CD14-positive monocyte (primary cell): ENCODE measurements at regions not wholly inside any gene's neighbourhood (a gene's known extent, or its start where the extent isn't known, plus 50 kb on each side); places are given as distances from the start of the nearest gene placed in this dataset.

ENCODE experiments used
- DNase-seq, 3 donors: peaks; one replicate each; pipeline ENCODE4 v3.0.0-alpha.2; 2011 to 2022
- H2AFZ ChIP-seq: 2 replicates; pipeline ENCODE4 v1.6.0; 2012; ENCODE audit warnings: mild to moderate bottlenecking, low read depth, low read length, inconsistent platforms; ENCODE audit not compliant: insufficient read depth, poor library complexity, severe bottlenecking
- H3K27ac ChIP-seq, 2 donors: 1 replicate in 1 of 2; 2 replicates in 1 of 2; pipeline ENCODE4 v1.5.1; 2012 to 2013; ENCODE audit warnings: low read length in 2 of 2, control low read depth in 1 of 2, inconsistent platforms in 1 of 2, low read depth in 1 of 2, mild to moderate bottlenecking in 1 of 2
- H3K27me3 ChIP-seq, 2 donors: one replicate each; pipeline versions ENCODE4 v1.6.0 to v1.6.1; 2011 to 2013; ENCODE audit warnings: low read length in 2 of 2; ENCODE audit not compliant: control insufficient read depth in 2 of 2, insufficient read depth in 2 of 2
- H3K36me3 ChIP-seq, 2 donors: replicated peaks in 1 of 2; 1 replicate in 1 of 2; 2 replicates in 1 of 2; pipeline versions ENCODE4 v1.5.1 to v1.6.1; 2012 to 2013; ENCODE audit warnings: low read length in 2 of 2, control low read depth in 1 of 2, inconsistent platforms in 1 of 2, mild to moderate bottlenecking in 1 of 2; ENCODE audit not compliant: insufficient read depth in 2 of 2, control insufficient read depth in 1 of 2
- H3K4me1 ChIP-seq, 2 donors: 1 replicate in 1 of 2; 2 replicates in 1 of 2; pipeline versions ENCODE4 v1.5.1 to v1.6.1; 2012 to 2013; ENCODE audit warnings: low read length in 2 of 2, control low read depth in 1 of 2, inconsistent platforms in 1 of 2, mild to moderate bottlenecking in 1 of 2, moderate library complexity in 1 of 2; ENCODE audit not compliant: insufficient read depth in 2 of 2, control insufficient read depth in 1 of 2
- H3K4me2 ChIP-seq: replicated peaks from 2 replicates; pipeline ENCODE3; 2012; ENCODE audit warnings: low read length, moderate library complexity, mild to moderate bottlenecking; ENCODE audit not compliant: poor library complexity, severe bottlenecking; ENCODE audit errors: extremely low read depth
- H3K4me3 ChIP-seq, 3 experiments: fragments of 200-600 bp in 1 of 3; sonication (generic) in 1 of 3; replicated peaks in 1 of 3; 1 replicate in 2 of 3; 2 replicates in 1 of 3; pipeline ENCODE4 v1.5.1; 2011 to 2013; ENCODE audit warnings: low read length in 3 of 3, mild to moderate bottlenecking in 3 of 3, control low read depth in 2 of 3, low read depth in 2 of 3, inconsistent platforms in 1 of 3, moderate library complexity in 1 of 3
- H3K79me2 ChIP-seq: 2 replicates; pipeline ENCODE4 v1.6.0; 2012; ENCODE audit warnings: mild to moderate bottlenecking, control low read depth, inconsistent platforms, low read length, moderate library complexity; ENCODE audit not compliant: insufficient read depth
- H3K9ac ChIP-seq: 2 replicates; pipeline ENCODE4 v1.6.0; 2017; ENCODE audit warnings: low read length, mild to moderate bottlenecking; ENCODE audit not compliant: insufficient read depth, poor library complexity, severe bottlenecking
- H3K9me3 ChIP-seq, 2 donors: replicated peaks in 1 of 2; 1 replicate in 1 of 2; 2 replicates in 1 of 2; pipeline versions ENCODE4 v1.5.1 to v1.6.1; 2012 to 2013; ENCODE audit warnings: low read length in 2 of 2, control low read depth in 1 of 2; ENCODE audit not compliant: control insufficient read depth in 1 of 2, insufficient read depth in 1 of 2
- H4K20me1 ChIP-seq: 2 replicates; pipeline ENCODE4 v1.6.0; 2012; ENCODE audit warnings: mild to moderate bottlenecking, low read length, control low read depth, moderate library complexity; ENCODE audit not compliant: insufficient read depth
- H3K27ac Mint-ChIP-seq, 7 donors: one replicate each; pipeline ENCODE4 v1.8.0; 2020; ENCODE audit warnings: mild to moderate bottlenecking in 7 of 7, mixed read lengths in 7 of 7, moderate library complexity in 6 of 7, inconsistent platforms in 2 of 7
- H3K27me3 Mint-ChIP-seq, 3 donors: one replicate each; pipeline ENCODE4 v1.8.0; 2021 to 2022; ENCODE audit warnings: low read depth in 3 of 3, mild to moderate bottlenecking in 3 of 3, mixed read lengths in 3 of 3, moderate library complexity in 3 of 3, inconsistent platforms in 1 of 3
- H3K36me3 Mint-ChIP-seq, 2 donors: one replicate each; pipeline ENCODE4 v1.8.0; 2020; ENCODE audit warnings: mixed read lengths in 2 of 2, inconsistent platforms in 1 of 2, mild to moderate bottlenecking in 1 of 2
- H3K4me1 Mint-ChIP-seq: one replicate; pipeline ENCODE4 v1.8.0; 2020; ENCODE audit warnings: mild to moderate bottlenecking, mixed read lengths
- H3K4me3 Mint-ChIP-seq, 2 donors: one replicate each; pipeline ENCODE4 v1.8.0; 2020; ENCODE audit warnings: mild to moderate bottlenecking in 2 of 2, mixed read lengths in 2 of 2, moderate library complexity in 1 of 2
- H3K9me3 Mint-ChIP-seq, 7 donors: one replicate each; pipeline ENCODE4 v1.8.0; 2020 to 2022; ENCODE audit warnings: mixed read lengths in 7 of 7, mild to moderate bottlenecking in 6 of 7, moderate library complexity in 6 of 7, inconsistent platforms in 2 of 7
- WGBS: methylation state at CpG from one replicate; pipeline ENCODE4 v1.1.5; 2013; ENCODE audit warnings: missing lambda C conversion rate; ENCODE audit not compliant: insufficient coverage; 5-methylcytosine and 5-hydroxymethylcytosine counted together
- intact Hi-C, 2 donors: fragments of 100-400 bp; cut with micrococcal nuclease; formaldehyde crosslinking; loops; one replicate each; pipeline versions ENCODE4 v1.15.0 to v1.15.1; 2023
- TF ChIP-seq, protein P1 (sequence below): fragments of 200-600 bp; IDR thresholded peaks from one replicate; pipeline ENCODE4 v1.8.0; 2022; ENCODE audit warnings: antibody characterized with exemption, mild to moderate bottlenecking

DNA sequence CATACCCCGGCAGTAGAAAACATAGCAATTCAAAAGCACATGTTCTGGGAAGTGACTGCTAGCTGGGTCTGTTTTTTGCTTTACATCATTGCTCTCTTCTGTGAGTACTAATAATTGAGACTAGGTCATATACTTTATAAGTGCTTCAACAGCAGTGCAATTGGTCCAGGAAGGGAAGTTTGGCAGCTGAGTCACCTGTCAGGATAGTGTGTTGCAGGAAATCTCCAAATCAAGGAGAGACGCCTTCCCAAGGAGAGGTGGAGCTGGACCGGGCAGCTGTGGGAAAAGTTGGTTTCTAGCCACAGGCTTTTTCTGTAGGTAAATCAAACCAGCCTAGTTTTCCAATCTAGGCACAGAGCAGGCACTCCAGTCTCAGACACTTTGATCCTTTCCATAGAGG lies 330.1 kb downstream of the ENC1 start:
- Mint-ChIP-seq H3K4me1 (peaks cover 5% of the 10 kb centered on the region), H3K9me3 (peaks cover 0 to 3% (median 0%) of the 10 kb centered on the region in 7 donors), H3K36me3 (no peaks in the 10 kb centered on the region), H3K27ac (no peak overlapping the region), H3K4me3 (no peak overlapping the region), H3K27me3 (peaks cover 7 to 16% (median 13%) of the 10 kb centered on the region in 3 donors)
- Histone ChIP-seq H2AFZ (no peak overlapping the region), H3K9ac (no peak overlapping the region), H3K4me3 (no peak overlapping the region), H3K9me3 (no peaks in the 10 kb centered on the region), H3K4me1 (no peaks in the 10 kb centered on the region), H3K36me3 (no peaks in the 10 kb centered on the region), H3K27me3 (peaks cover 0 to 5% of the 10 kb centered on the region in 2 donors), H3K27ac (no peak overlapping the region), H3K4me2 (no peak overlapping the region), H3K79me2 (no peaks in the 10 kb centered on the region), H4K20me1 (no peaks in the 10 kb centered on the region)
- WGBS: no CpG with 5 or more reads among the region's 3 CpGs
- TF ChIP-seq, protein P1, sequence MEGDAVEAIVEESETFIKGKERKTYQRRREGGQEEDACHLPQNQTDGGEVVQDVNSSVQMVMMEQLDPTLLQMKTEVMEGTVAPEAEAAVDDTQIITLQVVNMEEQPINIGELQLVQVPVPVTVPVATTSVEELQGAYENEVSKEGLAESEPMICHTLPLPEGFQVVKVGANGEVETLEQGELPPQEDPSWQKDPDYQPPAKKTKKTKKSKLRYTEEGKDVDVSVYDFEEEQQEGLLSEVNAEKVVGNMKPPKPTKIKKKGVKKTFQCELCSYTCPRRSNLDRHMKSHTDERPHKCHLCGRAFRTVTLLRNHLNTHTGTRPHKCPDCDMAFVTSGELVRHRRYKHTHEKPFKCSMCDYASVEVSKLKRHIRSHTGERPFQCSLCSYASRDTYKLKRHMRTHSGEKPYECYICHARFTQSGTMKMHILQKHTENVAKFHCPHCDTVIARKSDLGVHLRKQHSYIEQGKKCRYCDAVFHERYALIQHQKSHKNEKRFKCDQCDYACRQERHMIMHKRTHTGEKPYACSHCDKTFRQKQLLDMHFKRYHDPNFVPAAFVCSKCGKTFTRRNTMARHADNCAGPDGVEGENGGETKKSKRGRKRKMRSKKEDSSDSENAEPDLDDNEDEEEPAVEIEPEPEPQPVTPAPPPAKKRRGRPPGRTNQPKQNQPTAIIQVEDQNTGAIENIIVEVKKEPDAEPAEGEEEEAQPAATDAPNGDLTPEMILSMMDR: no peak
- no peak for DNase-seq
- intact Hi-C loops: no loop called here

DNA sequence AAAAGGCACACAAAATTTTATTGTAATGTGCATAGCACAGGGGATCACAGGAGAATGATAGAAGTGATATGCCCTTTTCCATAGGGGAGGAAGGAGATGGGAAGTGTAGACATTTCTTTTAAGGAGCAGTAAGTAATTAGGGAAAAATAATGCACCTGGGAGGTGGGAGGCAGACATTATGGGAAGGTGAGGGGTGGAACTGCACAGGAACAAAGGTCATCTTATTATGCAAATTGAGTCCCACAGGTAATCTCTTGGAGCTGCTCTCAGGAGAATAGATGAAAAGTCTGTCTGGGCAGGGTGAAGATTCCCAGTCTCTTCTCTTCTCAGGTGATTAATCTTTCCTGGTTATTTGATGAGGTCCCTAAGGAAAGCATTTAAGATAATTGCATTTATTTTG lies 331.5 kb downstream of the ENC1 start:
- Histone ChIP-seq H3K79me2 (no peaks in the 10 kb centered on the region), H3K4me3 (no peak overlapping the region), H3K9me3 (no peaks in the 10 kb centered on the region), H3K27ac (no peak overlapping the region), H3K27me3 (peaks cover 0 to 3% of the 10 kb centered on the region in 2 donors), H4K20me1 (no peaks in the 10 kb centered on the region), H3K36me3 (no peaks in the 10 kb centered on the region), H3K4me2 (no peak overlapping the region), H3K4me1 (no peaks in the 10 kb centered on the region), H2AFZ (no peak overlapping the region), H3K9ac (no peak overlapping the region)
- DNase-seq: no peak
- peaks cover 0 to 3% (median 0%) of the 10 kb centered on the region in 7 donors for H3K9me3 Mint-ChIP-seq
- no peaks in the 10 kb centered on the region for H3K36me3 Mint-ChIP-seq
- no peak overlapping the region for H3K27ac Mint-ChIP-seq
- TF ChIP-seq, protein P1: no peak
- intact Hi-C loops: no loop called here
- no peak overlapping the region for H3K4me3 Mint-ChIP-seq
- peaks cover 7 to 16% (median 12%) of the 10 kb centered on the region in 3 donors for H3K27me3 Mint-ChIP-seq
- peaks cover 5% of the 10 kb centered on the region for H3K4me1 Mint-ChIP-seq
